Ishikawa (cell line): ENCODE measurements at regions not wholly inside any gene's neighbourhood (a gene's known extent, or its start where the extent isn't known, plus 50 kb on each side); places are given as distances from the start of the nearest gene placed in this dataset.

Experiments
- EGR1 ChIP-seq: IDR thresholded peaks from 2 replicates; pipeline ENCODE4 v1.6.1; 2012
- TAF1 ChIP-seq: IDR thresholded peaks from 2 replicates; pipeline ENCODE4 v1.6.1; 2012; ENCODE audit warnings: low read depth, mild to moderate bottlenecking
- YY1 ChIP-seq: IDR thresholded peaks from 2 replicates; pipeline ENCODE4 v1.6.1; 2012; ENCODE audit warnings: low read depth
- ZBTB7A ChIP-seq: IDR thresholded peaks from 2 replicates; pipeline ENCODE4 v1.6.1; 2012; ENCODE audit warnings: low read depth
- TF ChIP-seq, protein P1 (sequence below): IDR thresholded peaks from 2 replicates; pipeline ENCODE4 v1.6.1; 2012; ENCODE audit warnings: low read depth, mild to moderate bottlenecking
- TF ChIP-seq, protein P2 (sequence below): IDR thresholded peaks from 2 replicates; pipeline ENCODE4 v1.6.1; 2012
- TF ChIP-seq, protein P3 (sequence below): IDR thresholded peaks from 2 replicates; pipeline ENCODE4 v1.6.1; 2012

DNA sequence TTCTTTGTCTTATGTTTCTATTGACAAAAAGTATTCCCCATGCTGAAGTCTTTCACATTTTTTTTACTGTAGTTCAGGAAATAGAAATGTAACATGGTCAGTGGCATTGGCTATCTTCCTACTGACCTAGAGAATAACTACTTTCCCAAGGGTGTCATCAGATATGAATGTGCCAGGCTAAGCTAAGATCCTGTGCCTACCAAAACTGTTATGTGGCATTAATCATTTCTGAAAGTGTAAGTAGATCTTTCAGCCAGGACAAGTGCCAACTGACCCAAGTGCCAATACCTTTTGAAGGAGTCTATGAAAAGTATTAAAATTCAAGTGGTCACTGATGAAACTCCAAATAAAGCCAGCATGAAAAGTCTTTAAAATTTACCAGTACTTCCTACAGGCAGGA, 165.3 kb downstream of the TNFSF18 start:
- TF ChIP-seq YY1 (no peak), TAF1 (no peak), ZBTB7A (no peak), EGR1 (no peak)
- TF ChIP-seq, protein P1, sequence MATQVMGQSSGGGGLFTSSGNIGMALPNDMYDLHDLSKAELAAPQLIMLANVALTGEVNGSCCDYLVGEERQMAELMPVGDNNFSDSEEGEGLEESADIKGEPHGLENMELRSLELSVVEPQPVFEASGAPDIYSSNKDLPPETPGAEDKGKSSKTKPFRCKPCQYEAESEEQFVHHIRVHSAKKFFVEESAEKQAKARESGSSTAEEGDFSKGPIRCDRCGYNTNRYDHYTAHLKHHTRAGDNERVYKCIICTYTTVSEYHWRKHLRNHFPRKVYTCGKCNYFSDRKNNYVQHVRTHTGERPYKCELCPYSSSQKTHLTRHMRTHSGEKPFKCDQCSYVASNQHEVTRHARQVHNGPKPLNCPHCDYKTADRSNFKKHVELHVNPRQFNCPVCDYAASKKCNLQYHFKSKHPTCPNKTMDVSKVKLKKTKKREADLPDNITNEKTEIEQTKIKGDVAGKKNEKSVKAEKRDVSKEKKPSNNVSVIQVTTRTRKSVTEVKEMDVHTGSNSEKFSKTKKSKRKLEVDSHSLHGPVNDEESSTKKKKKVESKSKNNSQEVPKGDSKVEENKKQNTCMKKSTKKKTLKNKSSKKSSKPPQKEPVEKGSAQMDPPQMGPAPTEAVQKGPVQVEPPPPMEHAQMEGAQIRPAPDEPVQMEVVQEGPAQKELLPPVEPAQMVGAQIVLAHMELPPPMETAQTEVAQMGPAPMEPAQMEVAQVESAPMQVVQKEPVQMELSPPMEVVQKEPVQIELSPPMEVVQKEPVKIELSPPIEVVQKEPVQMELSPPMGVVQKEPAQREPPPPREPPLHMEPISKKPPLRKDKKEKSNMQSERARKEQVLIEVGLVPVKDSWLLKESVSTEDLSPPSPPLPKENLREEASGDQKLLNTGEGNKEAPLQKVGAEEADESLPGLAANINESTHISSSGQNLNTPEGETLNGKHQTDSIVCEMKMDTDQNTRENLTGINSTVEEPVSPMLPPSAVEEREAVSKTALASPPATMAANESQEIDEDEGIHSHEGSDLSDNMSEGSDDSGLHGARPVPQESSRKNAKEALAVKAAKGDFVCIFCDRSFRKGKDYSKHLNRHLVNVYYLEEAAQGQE, result no peak
- TF ChIP-seq, protein P2, sequence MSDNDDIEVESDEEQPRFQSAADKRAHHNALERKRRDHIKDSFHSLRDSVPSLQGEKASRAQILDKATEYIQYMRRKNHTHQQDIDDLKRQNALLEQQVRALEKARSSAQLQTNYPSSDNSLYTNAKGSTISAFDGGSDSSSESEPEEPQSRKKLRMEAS, result no peak
- TF ChIP-seq, protein P3, sequence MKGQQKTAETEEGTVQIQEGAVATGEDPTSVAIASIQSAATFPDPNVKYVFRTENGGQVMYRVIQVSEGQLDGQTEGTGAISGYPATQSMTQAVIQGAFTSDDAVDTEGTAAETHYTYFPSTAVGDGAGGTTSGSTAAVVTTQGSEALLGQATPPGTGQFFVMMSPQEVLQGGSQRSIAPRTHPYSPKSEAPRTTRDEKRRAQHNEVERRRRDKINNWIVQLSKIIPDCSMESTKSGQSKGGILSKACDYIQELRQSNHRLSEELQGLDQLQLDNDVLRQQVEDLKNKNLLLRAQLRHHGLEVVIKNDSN, result no peak
